ENCODE measurements at regions not wholly inside any gene's neighbourhood (a gene's known extent, or its start where the extent isn't known, plus 50 kb on each side); places are given as distances from the start of the nearest gene placed in this dataset.
A peak's percentile ranks its signal among the peaks of the same experiment; 100 is the strongest.

DNA sequence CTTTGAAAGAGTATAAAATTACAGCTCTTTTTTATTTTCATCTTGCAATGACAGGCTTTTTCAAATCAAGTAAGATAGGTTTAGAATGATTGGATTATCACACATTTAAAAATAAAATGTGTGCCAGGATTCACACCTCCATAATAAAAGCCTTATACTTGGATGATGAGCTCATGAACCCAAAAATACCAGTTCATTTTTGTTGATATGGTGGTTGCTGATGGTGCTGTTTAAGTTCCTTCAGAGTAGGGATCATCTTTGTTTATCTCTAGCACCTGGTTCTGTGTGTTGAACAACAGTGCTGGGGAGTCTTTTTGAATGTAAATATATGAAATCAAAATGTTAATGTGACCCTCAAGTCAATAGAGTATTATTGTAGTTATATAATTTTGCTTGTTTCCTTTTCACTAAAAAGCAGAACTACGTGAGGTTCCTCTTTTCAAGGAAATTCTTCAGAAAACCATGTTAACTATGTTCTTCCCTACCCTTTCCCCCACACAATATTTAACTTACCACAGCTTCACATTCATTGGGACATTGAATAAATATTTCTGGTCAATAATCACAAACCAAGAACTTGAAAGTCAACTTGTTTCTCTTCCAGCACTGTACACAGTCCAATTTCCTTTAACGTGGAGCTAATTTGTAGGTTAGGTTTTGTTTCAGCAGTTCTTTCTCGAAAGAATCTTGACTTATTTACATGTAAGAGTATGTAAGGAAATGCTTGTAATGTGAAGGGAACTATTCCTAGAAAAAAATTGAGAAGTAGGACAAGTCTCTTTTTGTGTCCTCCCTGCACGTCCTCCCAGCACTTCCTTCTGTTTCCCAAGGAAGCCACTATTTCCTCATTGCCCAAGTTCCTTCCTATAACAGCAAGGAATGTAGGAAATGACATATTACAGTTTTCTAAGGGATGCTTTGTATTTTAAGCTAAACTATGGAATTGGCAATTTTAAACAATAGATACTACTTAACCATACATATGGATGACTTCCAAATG is 945.9 kb upstream of the CITED2 start:
- TF ChIP-seq POLR2A (IDR thresholded peaks at IDR 0.05) (no peak), CTCF (IDR thresholded peaks at IDR 0.05) (no peak)

GRCh38 chr6:140319209-140319608 is 944.8 kb upstream of the CITED2 start:
- TF ChIP-seq POLR2A (IDR thresholded peaks at IDR 0.05) (no peak), CTCF (IDR thresholded peaks at IDR 0.05) (no peak)
- Histone ChIP-seq H3K4me3 (peak overlapping the region in 1 of 4 donors; percentile 44), H3K4me1 (replicated peaks in 1 of 2) (peaks cover 12 to 29% of the 10 kb centered on the region in 2 donors), H3K36me3 (replicated peaks in 1 of 2) (no peaks in the 10 kb centered on the region), H3K9me3 (replicated peaks in 1 of 3) (no peaks in the 10 kb centered on the region), H3K27me3 (no peaks in the 10 kb centered on the region), H3K27ac (peak overlapping the region in 3 of 5 donors; percentile 10 to 57 (median 53))
- intact Hi-C loops (cut with DNase I): loop anchor here in 1 of 2 donors (10.0 kb wide), 1 partner anchor 944 kb away; the partner anchor contains the start of gene CITED2
- peak in 1 of 7 donors; percentile 10 for DNase-seq
- WGBS, 4 donors: 8 to 28% (median 14%) methylated on average over 2 of the region's 2 CpGs

More for the DNA sequence above, 945.9 kb upstream of the CITED2 start:
- no peaks in the 10 kb centered on the region for H3K27me3 ChIP-seq
- WGBS, 4 donors: 52 to 63% (median 54%) methylated on average over 4 of the region's 4 CpGs
- H3K27ac ChIP-seq: peak overlapping the region in 2 of 5 donors; percentile 24 to 27
- no peak overlapping the region for H3K4me3 ChIP-seq
- H3K9me3 ChIP-seq (replicated peaks in 1 of 3): no peaks in the 10 kb centered on the region
- intact Hi-C loops (cut with DNase I): no loop called here
- peaks cover 7 to 29% of the 10 kb centered on the region in 2 donors for H3K4me1 ChIP-seq (replicated peaks in 1 of 2)
- DNase-seq: peak in 2 of 7 donors; percentile 16
- H3K36me3 ChIP-seq (replicated peaks in 1 of 2): no peaks in the 10 kb centered on the region

DNA sequence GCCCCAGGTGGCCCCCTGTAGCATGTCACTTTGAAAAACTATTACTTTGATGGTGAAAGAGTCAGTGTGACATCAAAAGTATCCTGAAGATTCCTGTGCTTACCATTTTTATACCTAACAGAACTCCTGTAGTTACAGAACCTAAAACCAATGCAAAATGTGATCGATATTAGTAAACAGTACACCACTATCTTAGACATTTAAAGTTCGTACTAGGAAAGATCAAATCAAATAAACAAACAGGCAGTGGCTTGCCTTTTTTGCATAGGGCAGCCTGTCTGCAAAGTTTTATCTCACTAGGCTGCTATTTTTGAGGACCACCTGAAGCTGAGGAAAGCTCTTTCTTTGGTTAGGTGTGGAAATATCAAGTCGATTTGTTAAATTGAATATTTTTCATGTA is 944.0 kb upstream of the CITED2 start:
- 90 to 95% (median 93%) methylated on average over 3 of the region's 3 CpGs for WGBS, 4 donors
- Histone ChIP-seq H3K4me1 (replicated peaks in 1 of 2) (peaks cover 12 to 29% of the 10 kb centered on the region in 2 donors), H3K36me3 (replicated peaks in 1 of 2) (no peaks in the 10 kb centered on the region), H3K4me3 (no peak overlapping the region), H3K9me3 (replicated peaks in 1 of 3) (no peaks in the 10 kb centered on the region), H3K27ac (no peak overlapping the region), H3K27me3 (no peaks in the 10 kb centered on the region)
- no peak for TF ChIP-seq CTCF (IDR thresholded peaks at IDR 0.05)
- TF ChIP-seq POLR2A (IDR thresholded peaks at IDR 0.05): no peak
- no peak for DNase-seq
- intact Hi-C loops (cut with DNase I): loop anchor here in 1 of 2 donors (10.0 kb wide), 1 partner anchor 944 kb away; the partner anchor contains the start of gene CITED2

GRCh38 chr6:140317950-140318349 is 943.5 kb upstream of the CITED2 start:
- peaks cover 12 to 29% of the 10 kb centered on the region in 2 donors for H3K4me1 ChIP-seq (replicated peaks in 1 of 2)
- 74 to 80% (median 77%) methylated on average over 2 of the region's 2 CpGs for WGBS, 4 donors
- no peaks in the 10 kb centered on the region for H3K9me3 ChIP-seq (replicated peaks in 1 of 3)
- no peaks in the 10 kb centered on the region for H3K36me3 ChIP-seq (replicated peaks in 1 of 2)
- intact Hi-C loops (cut with DNase I): loop anchor here in 1 of 2 donors (10.0 kb wide), 1 partner anchor 943 kb away; the partner anchor contains the start of gene CITED2
- no peak overlapping the region for H3K27ac ChIP-seq
- no peaks in the 10 kb centered on the region for H3K27me3 ChIP-seq
- no peak overlapping the region for H3K4me3 ChIP-seq
- TF ChIP-seq CTCF (IDR thresholded peaks at IDR 0.05): no peak
- TF ChIP-seq POLR2A (IDR thresholded peaks at IDR 0.05): no peak
- no peak for DNase-seq
